ENCODE measurements at regions not wholly inside any gene's neighbourhood (a gene's known extent, or its start where the extent isn't known, plus 50 kb on each side); places are given as distances from the start of the nearest gene placed in this dataset.

DNA sequence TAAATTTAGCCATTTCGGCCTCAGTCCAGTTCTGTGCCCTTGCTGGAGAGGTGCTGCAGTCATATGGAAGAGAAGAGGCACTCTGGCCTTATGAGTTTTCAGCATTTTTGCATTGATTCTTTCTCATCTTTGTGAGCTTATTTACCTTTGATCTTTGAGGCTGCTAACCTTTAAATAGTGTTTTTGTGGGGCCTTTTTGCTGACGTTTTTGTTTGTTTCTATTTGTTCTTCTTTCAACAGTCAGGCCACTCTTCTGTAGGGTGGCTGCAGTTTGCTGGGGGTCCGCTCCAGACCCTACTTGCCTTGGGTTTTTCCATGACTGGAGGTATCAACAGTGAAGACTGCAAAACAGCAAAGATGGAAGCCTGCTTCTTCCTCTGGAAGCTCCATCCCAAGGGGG lies 1951.7 kb upstream of the LRRTM1 start:
- no peaks in the 10 kb centered on the region for H3K9me3 ChIP-seq (replicated peaks; ENCODE audit: control insufficient read depth, insufficient read depth, low read depth, low read length)
- no peak for ATAC-seq

More for the DNA sequence above, 1951.7 kb upstream of the LRRTM1 start:
- H3K9me1 ChIP-seq (ENCODE audit: control insufficient read depth, insufficient read depth, low read length) = no peaks in the 10 kb centered on the region
- CTCF ChIA-PET (ENCODE audit: low intra/inter-chr PET ratio) = no interaction called here
- DNase-seq (ENCODE audit: extremely low read depth in 1 of 4, low spot score in 3 of 4) = no peak
- no peaks in the 10 kb centered on the region for H3K36me3 ChIP-seq (ENCODE audit: control insufficient read depth, insufficient read depth, low read length)
- H3K4me2 ChIP-seq (ENCODE audit: insufficient read depth, low read length) = no peak overlapping the region
- intact Hi-C loops (cut with micrococcal nuclease) = no loop called here
- no peak overlapping the region for H3K9ac ChIP-seq (ENCODE audit: insufficient read depth in 1 of 2, low read depth in 2 of 2, low read length in 2 of 2)
- no peaks in the 10 kb centered on the region for H4K20me1 ChIP-seq (replicated peaks; ENCODE audit: control insufficient read depth, insufficient read depth, low read length)
- H3K4me1 ChIP-seq (replicated peaks in 1 of 2; ENCODE audit: control insufficient read depth in 2 of 2, insufficient read depth in 2 of 2, low read length in 2 of 2) = no peaks in the 10 kb centered on the region
- H3K4me3 ChIP-seq = no peak overlapping the region
- no TSS peak for BruUV-seq (replicated peaks)
- H2AFZ ChIP-seq (ENCODE audit: low read depth, low read length) = no peak overlapping the region
- TF ChIP-seq SRSF3 (IDR thresholded peaks at IDR 0.05; ENCODE audit: insufficient read depth, low read length) (no peak), RBM34 (IDR thresholded peaks at IDR 0.05; ENCODE audit: borderline replicate concordance, insufficient read depth, low read length) (no peak), POLR2AphosphoS5 (IDR thresholded peaks at IDR 0.05; ENCODE audit: control insufficient read depth, insufficient read depth, low read depth, low read length) (no peak), SMARCE1 (IDR thresholded peaks at IDR 0.05) (no peak), NEUROD1 (IDR thresholded peaks at IDR 0.05; ENCODE audit: borderline replicate concordance, low read depth, low read length, partially characterized antibody) (no peak), TRIM24 (IDR thresholded peaks at IDR 0.05) (no peak), GABPB1 (CRISPR knock-in tag; IDR thresholded peaks at IDR 0.05) (no peak), ZNF696 (CRISPR knock-in tag; conservative IDR thresholded peaks at IDR 0.05) (no peak), PTBP1 (IDR thresholded peaks at IDR 0.05; ENCODE audit: low read depth, low read length) (no peak), HNRNPUL1 (IDR thresholded peaks at IDR 0.05; ENCODE audit: low read length) (no peak), JUN (IDR thresholded peaks at IDR 0.05; ENCODE audit: borderline replicate concordance, low read depth, low read length) (no peak), JUN (CRISPR knock-in tag; IDR thresholded peaks at IDR 0.05; ENCODE audit: borderline replicate concordance) (no peak)
- TF ChIP-seq, protein P1, sequence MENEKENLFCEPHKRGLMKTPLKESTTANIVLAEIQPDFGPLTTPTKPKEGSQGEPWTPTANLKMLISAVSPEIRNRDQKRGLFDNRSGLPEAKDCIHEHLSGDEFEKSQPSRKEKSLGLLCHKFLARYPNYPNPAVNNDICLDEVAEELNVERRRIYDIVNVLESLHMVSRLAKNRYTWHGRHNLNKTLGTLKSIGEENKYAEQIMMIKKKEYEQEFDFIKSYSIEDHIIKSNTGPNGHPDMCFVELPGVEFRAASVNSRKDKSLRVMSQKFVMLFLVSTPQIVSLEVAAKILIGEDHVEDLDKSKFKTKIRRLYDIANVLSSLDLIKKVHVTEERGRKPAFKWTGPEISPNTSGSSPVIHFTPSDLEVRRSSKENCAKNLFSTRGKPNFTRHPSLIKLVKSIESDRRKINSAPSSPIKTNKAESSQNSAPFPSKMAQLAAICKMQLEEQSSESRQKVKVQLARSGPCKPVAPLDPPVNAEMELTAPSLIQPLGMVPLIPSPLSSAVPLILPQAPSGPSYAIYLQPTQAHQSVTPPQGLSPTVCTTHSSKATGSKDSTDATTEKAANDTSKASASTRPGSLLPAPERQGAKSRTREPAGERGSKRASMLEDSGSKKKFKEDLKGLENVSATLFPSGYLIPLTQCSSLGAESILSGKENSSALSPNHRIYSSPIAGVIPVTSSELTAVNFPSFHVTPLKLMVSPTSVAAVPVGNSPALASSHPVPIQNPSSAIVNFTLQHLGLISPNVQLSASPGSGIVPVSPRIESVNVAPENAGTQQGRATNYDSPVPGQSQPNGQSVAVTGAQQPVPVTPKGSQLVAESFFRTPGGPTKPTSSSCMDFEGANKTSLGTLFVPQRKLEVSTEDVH (IDR thresholded peaks at IDR 0.05; ENCODE audit: low read depth, partially characterized antibody) = no peak
- in situ Hi-C loops (cut with MboI) = no loop called here
- POLR2A ChIA-PET = no interaction called here
- FAIRE-seq = no peak
- H3K27ac ChIP-seq (ENCODE audit: extremely low read depth, low read depth, low read length) = no peak overlapping the region
- no peaks in the 10 kb centered on the region for H3K27me3 ChIP-seq (ENCODE audit: control insufficient read depth in 2 of 2, insufficient read depth in 2 of 2, low read length in 2 of 2)
- no peaks in the 10 kb centered on the region for H3K79me2 ChIP-seq (ENCODE audit: control insufficient read depth, insufficient read depth, low read length)
- WGBS (ENCODE audit: insufficient coverage, low coverage, missing lambda C conversion rate) = 0% methylated on average over 3 of the region's 3 CpGs
